Endothelial cell of umbilical vein (primary cell): ENCODE measurements at regions not wholly inside any gene's neighbourhood (a gene's known extent, or its start where the extent isn't known, plus 50 kb on each side); places are given as distances from the start of the nearest gene placed in this dataset.

Experiments
- BruUV-seq: library from RNA; stranded (reverse); fragments of 400-500 nt; replicated peaks from 2 replicates; lab custom pipeline; 2021; lab: Mats Ljungman, UMichigan
- CTCF ChIA-PET: fragments of 300-600, 350-600 bp; sonication (Branson Sonifier 250); formaldehyde crosslinking; loops from one replicate; lab custom pipeline; 2021; ENCODE audit warnings: antibody characterized with exemption, inconsistent platforms; lab: Charles Lee
- POLR2A ChIA-PET: fragments of 300-600, 350-600 bp; sonication (Branson Sonifier 250); formaldehyde crosslinking; loops from one replicate; lab custom pipeline; 2021; ENCODE audit warnings: antibody characterized with exemption, inconsistent platforms; lab: Charles Lee
- DNase-seq: peaks from one replicate; pipeline ENCODE4 v3.0.0-alpha.2; 2011; ENCODE audit warnings: low read depth, low spot score
- FAIRE-seq: peaks from 2 replicates; lab custom pipeline; 2011; peaks lifted over from hg19 to GRCh38; lab: Jason Lieb, UNC
- H2AFZ ChIP-seq: 2 replicates; pipeline ENCODE4 v1.6.0; 2012; ENCODE audit warnings: low read depth, low read length, control low read depth, inconsistent platforms
- H3K27ac ChIP-seq: 2 replicates; pipeline ENCODE4 v1.5.1; 2011; ENCODE audit warnings: low read depth, mild to moderate bottlenecking, control low read depth, low read length, moderate library complexity; ENCODE audit not compliant: insufficient read depth
- H3K27me3 ChIP-seq, 2 experiments: 2 replicates each; pipeline versions ENCODE4 v1.6.0 to v1.6.1; 2011; ENCODE audit warnings: low read length in 2 of 2, mixed read lengths in 1 of 2; ENCODE audit not compliant: control insufficient read depth in 2 of 2, insufficient read depth in 2 of 2
- H3K36me3 ChIP-seq, 2 experiments: 2 replicates in 1 of 2; 3 replicates in 1 of 2; pipeline ENCODE4 v1.5.1; 2011; ENCODE audit warnings: low read length in 2 of 2, mild to moderate bottlenecking in 1 of 2, moderate library complexity in 1 of 2; ENCODE audit not compliant: control insufficient read depth in 2 of 2, insufficient read depth in 2 of 2; ENCODE audit errors: extremely low read depth in 1 of 2
- H3K4me1 ChIP-seq: 3 replicates; pipeline ENCODE4 v1.5.1; 2011; ENCODE audit warnings: mild to moderate bottlenecking, low read length; ENCODE audit not compliant: control insufficient read depth, insufficient read depth; ENCODE audit errors: extremely low read depth
- H3K4me2 ChIP-seq: 2 replicates; pipeline ENCODE4 v1.6.1; 2011; ENCODE audit warnings: low read length, control low read depth, mixed read lengths; ENCODE audit not compliant: insufficient read depth
- H3K4me3 ChIP-seq, 3 experiments: fragments of 200-600 bp in 1 of 3; sonication (generic), shearing (Covaris generic) in 1 of 3; replicated peaks in 1 of 3; 2 replicates each; pipeline ENCODE4 v1.5.1; 2011 to 2016; ENCODE audit warnings: control low read depth in 3 of 3, low read length in 3 of 3, mild to moderate bottlenecking in 2 of 3, inconsistent platforms in 1 of 3, low read depth in 1 of 3, moderate library complexity in 1 of 3; ENCODE audit not compliant: insufficient read depth in 1 of 3
- H3K79me2 ChIP-seq: 2 replicates; pipeline ENCODE4 v1.6.0; 2012; ENCODE audit warnings: low read length, inconsistent platforms; ENCODE audit not compliant: control insufficient read depth, insufficient read depth
- H3K9ac ChIP-seq: replicated peaks from 2 replicates; pipeline ENCODE3; 2011; ENCODE audit warnings: low read length, control low read depth; ENCODE audit not compliant: insufficient read depth; ENCODE audit errors: extremely low read depth
- H3K9me1 ChIP-seq: replicated peaks from 3 replicates; pipeline ENCODE4 v1.6.0; 2011; ENCODE audit warnings: mild to moderate bottlenecking, low read length; ENCODE audit not compliant: control insufficient read depth, insufficient read depth; ENCODE audit errors: extremely low read depth
- H3K9me3 ChIP-seq: replicated peaks from 2 replicates; pipeline ENCODE4 v1.5.1; 2012; ENCODE audit warnings: low read length, inconsistent platforms; ENCODE audit not compliant: control insufficient read depth, insufficient read depth
- H4K20me1 ChIP-seq: replicated peaks from 2 replicates; pipeline ENCODE3; 2011; ENCODE audit warnings: mild to moderate bottlenecking, low read length; ENCODE audit not compliant: control insufficient read depth, insufficient read depth; ENCODE audit errors: extremely low read depth
- CTCF ChIP-seq, 2 donors: IDR thresholded peaks; 1 replicate in 1 of 2; 2 replicates in 1 of 2; pipeline ENCODE4 v1.5.1; 2011; ENCODE audit warnings: low read length in 2 of 2, mild to moderate bottlenecking in 2 of 2, moderate library complexity in 2 of 2, control low read depth in 1 of 2, inconsistent platforms in 1 of 2, low read depth in 1 of 2; ENCODE audit not compliant: insufficient read depth in 1 of 2; ENCODE audit errors: extremely low read depth in 1 of 2
- EZH2 ChIP-seq: IDR thresholded peaks from 2 replicates; pipeline ENCODE4 v1.6.1; 2012; ENCODE audit warnings: borderline replicate concordance, low read depth, mild to moderate bottlenecking, moderate library complexity, low read length, inconsistent platforms; ENCODE audit not compliant: severe bottlenecking
- FOS ChIP-seq: IDR thresholded peaks from 2 replicates; pipeline ENCODE4 v1.6.1; 2011; ENCODE audit warnings: mild to moderate bottlenecking, low read length, moderate library complexity, borderline replicate concordance; ENCODE audit not compliant: insufficient read depth
- GATA2 ChIP-seq: IDR thresholded peaks from 2 replicates; pipeline ENCODE4 v1.7.0; 2011; ENCODE audit warnings: low read depth, mild to moderate bottlenecking, moderate library complexity, mixed read lengths, low read length; ENCODE audit not compliant: insufficient read length, insufficient read depth
- JUN ChIP-seq: IDR thresholded peaks from 2 replicates; pipeline ENCODE4 v1.6.1; 2011; ENCODE audit warnings: borderline replicate concordance, low read depth; ENCODE audit not compliant: insufficient read length, insufficient read depth
- MAX ChIP-seq: IDR thresholded peaks from 2 replicates; pipeline ENCODE4 v1.6.1; 2011; ENCODE audit not compliant: insufficient read depth, insufficient read length
- MYC ChIP-seq: IDR thresholded peaks from one replicate; pipeline ENCODE4 v1.6.1; 2011; ENCODE audit warnings: mild to moderate bottlenecking, low read depth, low read length
- POLR2A ChIP-seq: IDR thresholded peaks from 2 replicates; pipeline ENCODE4 v1.6.1; 2012; ENCODE audit warnings: low read depth, mild to moderate bottlenecking, control low read depth, low read length
- POLR2AphosphoS5 ChIP-seq: IDR thresholded peaks from 2 replicates; pipeline ENCODE4 v1.6.1; 2012; ENCODE audit warnings: low read depth, mild to moderate bottlenecking, control low read depth, low read length, moderate library complexity; ENCODE audit not compliant: insufficient read depth
- dilution Hi-C: fragments of 300-500 bp; cut with MboI; formaldehyde crosslinking; loops from one replicate; pipeline ENCODE4 v1.15.0; 2019; ENCODE audit warnings: low sequenced_read_pairs; ENCODE audit not compliant: extremely low pct_ligation_motif_present
- intact Hi-C: fragments of 100-400 bp; cut with micrococcal nuclease; formaldehyde crosslinking; loops from one replicate; pipeline ENCODE4 v1.10.0; 2022

GRCh38 chr20:52649727-52650126, 322.4 kb upstream of the TSHZ2 start:
- Histone ChIP-seq H3K36me3 (no peaks in the 10 kb centered on the region), H3K9me3 (no peaks in the 10 kb centered on the region), H4K20me1 (no peaks in the 10 kb centered on the region), H3K9me1 (no peaks in the 10 kb centered on the region), H3K27me3 (no peaks in the 10 kb centered on the region), H3K9ac (no peak overlapping the region), H3K4me2 (no peak overlapping the region), H2AFZ (no peak overlapping the region), H3K4me3 (no peak overlapping the region), H3K27ac (no peak overlapping the region), H3K79me2 (no peaks in the 10 kb centered on the region), H3K4me1 (no peaks in the 10 kb centered on the region)
- ChIA-PET CTCF (no interaction called here), POLR2A (no interaction called here)
- intact Hi-C loops, result no loop called here
- BruUV-seq, result no TSS peak
- dilution Hi-C loops, result no loop called here
- DNase-seq, result no peak
- FAIRE-seq, result no peak
- no peak for TF ChIP-seq MAX
- no peak for TF ChIP-seq EZH2
- TF ChIP-seq CTCF (IDR thresholded peaks at IDR 0.05; ENCODE audit: extremely low read depth in 1 of 2, insufficient read depth in 1 of 2, low read depth in 1 of 2, low read length in 2 of 2), result no peak

- DNase-seq (no peak), FAIRE-seq (no peak)
- H3K9ac ChIP-seq, result no peak overlapping the region
- H2AFZ ChIP-seq, result no peak overlapping the region
- no TSS peak for BruUV-seq
- no peaks in the 10 kb centered on the region for H3K9me3 ChIP-seq
- H4K20me1 ChIP-seq, result no peaks in the 10 kb centered on the region
- H3K27me3 ChIP-seq, result no peaks in the 10 kb centered on the region
- H3K79me2 ChIP-seq, result no peaks in the 10 kb centered on the region
- ChIA-PET POLR2A (no interaction called here), CTCF (no interaction called here)
- no peak overlapping the region for H3K4me3 ChIP-seq
- intact Hi-C loops, result no loop called here
- no peak for TF ChIP-seq CTCF (IDR thresholded peaks at IDR 0.05; ENCODE audit: extremely low read depth in 1 of 2, insufficient read depth in 1 of 2, low read depth in 1 of 2, low read length in 2 of 2)
- no peak for TF ChIP-seq JUN
- TF ChIP-seq FOS, result no peak
- TF ChIP-seq MAX, result no peak
- TF ChIP-seq POLR2A, result no peak
- TF ChIP-seq POLR2AphosphoS5, result no peak
- TF ChIP-seq MYC, result no peak
- TF ChIP-seq GATA2, result no peak
- TF ChIP-seq EZH2, result no peak
- dilution Hi-C loops, result no loop called here
- H3K9me1 ChIP-seq, result no peaks in the 10 kb centered on the region
- H3K4me1 ChIP-seq, result no peaks in the 10 kb centered on the region
- no peak overlapping the region for H3K4me2 ChIP-seq
- H3K36me3 ChIP-seq, result no peaks in the 10 kb centered on the region
- no peak overlapping the region for H3K27ac ChIP-seq
Measured at GRCh38 chr20:52645822-52646221, 326.3 kb upstream of the TSHZ2 start.
